ENCODE measurements at regions not wholly inside any gene's neighbourhood (a gene's known extent, or its start where the extent isn't known, plus 50 kb on each side); places are given as distances from the start of the nearest gene placed in this dataset.

- POLR2A ChIA-PET = no interaction called here
- Histone ChIP-seq H3K4me2 (ENCODE audit: low read depth, low read length) (no peak overlapping the region), H2AFZ (ENCODE audit: low read length) (no peak overlapping the region), H3K4me3 (replicated peaks in 1 of 3; ENCODE audit: insufficient read depth in 1 of 3, low read depth in 2 of 3, low read length in 3 of 3) (no peak overlapping the region), H3K27ac (ENCODE audit: extremely low read length, insufficient read depth, low read length) (no peak overlapping the region), H3K4me1 (ENCODE audit: insufficient read depth, low read length) (no peaks in the 10 kb centered on the region), H3K9ac (ENCODE audit: insufficient read depth, low read depth, low read length) (no peak overlapping the region), H3K27me3 (ENCODE audit: control insufficient read depth in 1 of 2, insufficient read depth in 2 of 2, low read length in 2 of 2) (no peaks in the 10 kb centered on the region), H3K9me3 (ENCODE audit: low read length) (peaks cover 77% of the 10 kb centered on the region), H3K79me2 (ENCODE audit: insufficient read depth, low read length) (no peaks in the 10 kb centered on the region), H4K20me1 (ENCODE audit: insufficient read depth, low read length) (no peaks in the 10 kb centered on the region), H3K36me3 (replicated peaks in 1 of 2; ENCODE audit: control insufficient read depth in 1 of 2, insufficient read depth in 2 of 2, low read length in 2 of 2) (no peaks in the 10 kb centered on the region)
- intact Hi-C loops (cut with micrococcal nuclease; ENCODE audit: unreplicated experiment) = no loop called here
- FAIRE-seq (no peak), ATAC-seq (no peak), DNase-seq (ENCODE audit: low spot score) (no peak)
- CTCF ChIA-PET (ENCODE audit: low intra/inter-chr PET ratio, low total read pairs) = no interaction called here
- 6% methylated on average over 2 of the region's 2 CpGs for WGBS (ENCODE audit: low lambda C conversion rate)
- TF ChIP-seq KAT2B (IDR thresholded peaks at IDR 0.05; ENCODE audit: borderline replicate concordance, low read depth, low read length) (no peak), ZNF329 (CRISPR knock-in tag; IDR thresholded peaks at IDR 0.05; ENCODE audit: low read depth) (no peak), KDM5A (IDR thresholded peaks at IDR 0.05; ENCODE audit: borderline replicate concordance, low read length) (no peak), KDM3A (CRISPR knock-in tag; IDR thresholded peaks at IDR 0.05; ENCODE audit: low read depth) (no peak), CERS6 (CRISPR knock-in tag; IDR thresholded peaks at IDR 0.05) (no peak), ZSCAN25 (CRISPR knock-in tag; IDR thresholded peaks at IDR 0.05) (no peak), MEIS1 (CRISPR knock-in tag; IDR thresholded peaks at IDR 0.05; ENCODE audit: borderline replicate concordance) (no peak), TBX3 (IDR thresholded peaks at IDR 0.05; ENCODE audit: borderline replicate concordance) (no peak), TBX2 (CRISPR knock-in tag; IDR thresholded peaks at IDR 0.05; ENCODE audit: borderline replicate concordance) (no peak), WIZ (CRISPR knock-in tag; IDR thresholded peaks at IDR 0.05) (no peak), KDM1A (CRISPR knock-in tag; IDR thresholded peaks at IDR 0.05) (no peak), ZNF460 (CRISPR knock-in tag; IDR thresholded peaks at IDR 0.05; ENCODE audit: borderline replicate concordance) (no peak), ESRRA (CRISPR knock-in tag; IDR thresholded peaks at IDR 0.05; ENCODE audit: low read depth) (no peak), ZNF34 (CRISPR knock-in tag; IDR thresholded peaks at IDR 0.05; ENCODE audit: borderline replicate concordance) (no peak), ZNF121 (CRISPR knock-in tag; IDR thresholded peaks at IDR 0.05) (no peak), CBFB (CRISPR knock-in tag; IDR thresholded peaks at IDR 0.05) (no peak), MTF2 (CRISPR knock-in tag; IDR thresholded peaks at IDR 0.05; ENCODE audit: borderline replicate concordance) (no peak), MTF1 (CRISPR knock-in tag; IDR thresholded peaks at IDR 0.05) (no peak), TAF15 (IDR thresholded peaks at IDR 0.05; ENCODE audit: low read depth, low read length, poor library complexity, severe bottlenecking) (no peak)
- in situ Hi-C loops (cut with HindIII; ENCODE audit: extremely low pct_ligation_motif_present, low pct_unique_long_range_greater_than_20kb) = no loop called here
- no TSS peak for BruUV-seq (replicated peaks)
These were observed 784.8 kb upstream of the KLHL29 start for GRCh38 chr2:22600156-22600555.

Data from HepG2 (cell line).